Skin of body (tissue), 1 donor: ENCODE measurements at regions not wholly inside any gene's neighbourhood (a gene's known extent, or its start where the extent isn't known, plus 50 kb on each side); places are given as distances from the start of the nearest gene placed in this dataset.

Experiments
- DNase-seq: peaks from one replicate; lab custom pipeline; 2025; lab: John Stamatoyannopoulos, UW

DNA sequence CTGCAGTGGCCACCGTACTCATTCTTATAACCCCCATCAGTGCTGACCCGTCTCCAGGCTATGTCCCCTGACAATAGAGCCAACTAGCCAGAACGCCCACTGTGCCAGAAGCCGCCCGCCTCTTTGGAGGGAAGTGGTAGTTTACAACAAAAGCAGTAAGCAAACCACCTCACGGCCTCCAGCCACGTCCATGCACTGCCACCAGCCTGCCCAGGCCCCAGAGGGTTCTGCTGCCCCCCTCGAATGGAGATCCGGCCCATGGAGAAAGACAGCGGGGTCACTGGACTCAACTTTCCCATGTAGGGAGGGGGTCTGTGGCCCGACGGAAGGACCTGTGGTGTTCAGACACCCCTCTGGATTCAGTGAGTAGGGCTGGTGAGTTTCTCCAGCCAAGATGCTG, 340.3 kb downstream of the CTTN start:
- no peak for DNase-seq

DNA sequence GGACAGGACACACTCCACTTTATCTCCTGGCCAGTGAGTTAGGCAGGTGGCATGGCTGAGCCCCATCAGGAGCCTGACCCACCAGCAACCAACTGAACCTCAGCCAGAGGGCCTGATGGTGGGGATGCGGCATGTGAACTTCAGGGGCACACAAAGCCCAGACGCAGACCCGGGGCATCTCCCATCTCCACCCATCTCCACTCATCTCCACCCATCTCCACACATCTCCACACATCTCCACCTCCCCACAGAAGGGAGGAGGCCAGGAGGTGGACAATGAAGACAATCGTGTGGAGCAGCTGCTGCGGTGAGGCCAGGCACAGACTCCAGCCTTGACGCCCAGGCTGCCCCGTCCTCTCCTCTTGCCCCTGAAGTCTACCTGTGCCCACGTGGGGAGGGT, 340.8 kb downstream of the CTTN start:
- no peak for DNase-seq

DNA sequence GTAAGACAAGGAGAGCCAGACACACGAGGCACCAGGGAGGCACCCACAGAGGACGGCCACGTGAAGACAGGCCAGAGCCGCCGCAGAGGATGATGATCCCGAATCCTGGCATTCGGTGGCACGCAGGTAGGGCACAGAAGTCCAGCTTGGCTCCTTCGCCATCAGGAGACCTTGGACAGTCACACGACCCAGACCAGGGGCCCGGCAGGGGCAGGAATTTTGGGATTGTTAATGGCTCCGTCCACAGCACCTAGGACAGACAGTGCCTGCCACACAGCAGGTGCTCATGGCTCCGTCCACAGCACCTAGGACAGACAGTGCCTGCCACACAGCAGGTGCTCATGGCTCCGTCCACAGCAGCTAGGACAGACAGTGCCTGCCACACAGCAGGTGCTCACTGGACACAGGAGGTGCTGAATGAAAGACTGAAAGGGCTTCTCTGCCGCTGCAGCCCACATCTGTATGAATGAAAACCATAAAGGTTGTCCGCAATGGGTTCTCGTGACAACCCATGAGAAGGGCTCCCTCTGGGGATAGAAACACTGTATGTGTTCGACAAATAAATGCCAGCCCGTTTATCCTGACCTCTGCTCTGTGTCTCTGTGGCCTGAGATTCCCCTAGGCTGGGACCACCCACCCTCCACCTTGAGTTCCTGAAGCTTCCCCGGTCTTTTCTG, 341.6 kb downstream of the CTTN start:
- DNase-seq: no peak

DNA sequence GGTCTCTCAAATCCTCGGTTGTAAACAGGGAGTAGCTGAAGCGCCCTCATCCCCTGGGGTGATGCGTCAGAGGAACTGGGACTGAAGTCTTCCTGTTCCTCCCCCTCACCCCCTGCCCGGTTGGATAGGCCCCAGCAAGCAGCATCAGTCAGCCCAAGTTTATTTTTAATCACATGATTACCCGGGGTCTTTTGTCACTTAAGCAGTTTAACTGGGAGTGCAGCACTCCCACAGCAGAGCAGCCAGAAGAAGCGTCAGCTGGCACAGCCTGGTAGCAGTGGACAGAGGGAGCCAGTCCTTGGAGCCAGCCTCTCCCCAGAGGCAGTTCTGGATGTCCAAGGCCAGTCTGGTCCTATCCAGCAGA, 342.1 kb downstream of the CTTN start:
- DNase-seq: no peak

DNA sequence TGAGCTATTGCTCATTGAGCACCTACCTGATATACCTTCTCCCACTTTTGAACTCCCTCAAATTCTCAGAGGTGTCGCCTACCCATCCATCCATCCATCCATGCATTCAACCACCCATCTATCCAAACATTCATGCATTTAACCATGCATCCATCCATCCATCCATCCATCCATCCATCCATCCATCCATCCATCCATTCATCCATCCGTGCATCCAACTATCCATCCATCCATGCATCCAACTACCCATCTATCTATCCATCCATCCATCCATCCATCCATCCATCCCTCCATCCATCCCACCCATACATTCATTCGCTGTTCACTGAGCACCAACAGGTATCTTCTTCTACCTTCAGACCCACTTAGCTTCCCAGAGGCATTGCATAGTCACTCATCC, 342.8 kb downstream of the CTTN start:
- no peak for DNase-seq

DNA sequence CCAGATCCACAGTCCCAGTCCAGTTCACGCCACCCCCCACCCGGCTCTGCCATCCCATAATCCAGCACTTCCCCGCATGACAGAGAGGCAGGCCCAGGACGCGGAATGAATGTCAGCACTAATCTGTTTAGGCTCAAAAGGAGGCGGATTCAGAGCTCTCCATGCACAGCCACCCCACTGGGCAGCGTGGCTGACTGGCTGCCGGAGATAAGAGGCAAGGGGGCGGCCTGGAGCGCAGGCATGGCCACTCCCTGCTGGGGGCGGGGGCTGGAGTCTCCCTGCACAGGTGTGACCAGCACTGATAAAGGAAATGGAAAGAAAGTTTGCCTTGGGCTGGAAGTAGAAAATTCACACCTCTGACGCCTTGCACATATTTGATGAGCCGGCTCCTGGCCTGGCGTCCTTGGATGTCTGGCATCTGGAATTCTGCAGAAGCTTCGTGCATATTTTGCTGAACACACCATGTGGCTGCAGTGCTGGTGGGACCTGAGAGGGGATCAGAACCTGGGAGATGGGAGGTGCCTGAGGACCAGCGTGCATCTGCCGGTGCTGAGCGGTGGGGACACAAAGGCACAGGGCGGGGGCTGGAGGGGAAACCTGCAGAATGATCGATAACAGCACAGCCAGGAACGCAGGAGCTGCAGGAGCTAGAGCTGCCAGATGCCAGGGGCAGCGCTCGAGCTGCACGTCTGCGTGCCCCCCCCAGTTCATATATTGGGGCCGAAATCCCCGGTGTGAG, 344.4 kb downstream of the CTTN start:
- no peak for DNase-seq

DNA sequence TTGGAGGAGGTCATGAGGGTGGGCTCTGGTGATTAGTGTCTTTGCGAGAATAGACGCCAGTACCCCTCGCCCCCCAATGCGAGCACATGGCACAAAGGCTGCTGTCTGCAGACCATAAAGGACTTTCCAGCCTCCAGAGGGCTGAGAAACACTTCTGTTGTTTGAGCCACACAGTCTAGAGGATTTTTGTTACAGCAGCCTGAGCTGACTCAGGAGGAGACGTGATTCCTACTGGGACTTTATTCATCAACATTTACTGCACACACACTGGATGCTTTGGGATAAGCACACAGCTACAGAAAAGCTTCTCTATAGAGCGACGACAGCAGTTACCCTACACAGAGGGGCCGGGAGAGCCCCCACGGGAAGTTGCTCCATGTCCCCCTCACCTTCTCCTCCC, 345.0 kb downstream of the CTTN start:
- no peak for DNase-seq

DNA sequence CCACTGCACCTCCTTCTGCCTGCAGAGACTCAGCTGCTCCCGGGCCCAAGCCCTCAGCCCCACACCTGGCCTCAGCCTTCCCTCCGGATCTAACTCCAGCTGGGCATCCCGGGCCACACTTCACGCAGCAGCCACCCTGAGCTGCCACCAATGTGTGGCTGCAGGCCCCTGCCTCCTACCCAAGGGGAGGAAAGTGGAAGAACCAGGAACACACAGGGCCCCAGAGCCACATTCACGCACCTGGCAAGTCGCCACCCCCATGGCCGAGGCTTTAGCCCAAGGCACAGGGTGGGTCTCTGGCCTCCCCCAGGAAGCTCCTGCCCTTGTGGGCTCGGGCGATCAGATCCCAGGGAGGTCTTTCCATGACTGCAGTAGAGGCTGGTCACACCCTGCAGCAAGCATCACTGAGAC, 345.6 kb downstream of the CTTN start:
- DNase-seq: no peak

DNA sequence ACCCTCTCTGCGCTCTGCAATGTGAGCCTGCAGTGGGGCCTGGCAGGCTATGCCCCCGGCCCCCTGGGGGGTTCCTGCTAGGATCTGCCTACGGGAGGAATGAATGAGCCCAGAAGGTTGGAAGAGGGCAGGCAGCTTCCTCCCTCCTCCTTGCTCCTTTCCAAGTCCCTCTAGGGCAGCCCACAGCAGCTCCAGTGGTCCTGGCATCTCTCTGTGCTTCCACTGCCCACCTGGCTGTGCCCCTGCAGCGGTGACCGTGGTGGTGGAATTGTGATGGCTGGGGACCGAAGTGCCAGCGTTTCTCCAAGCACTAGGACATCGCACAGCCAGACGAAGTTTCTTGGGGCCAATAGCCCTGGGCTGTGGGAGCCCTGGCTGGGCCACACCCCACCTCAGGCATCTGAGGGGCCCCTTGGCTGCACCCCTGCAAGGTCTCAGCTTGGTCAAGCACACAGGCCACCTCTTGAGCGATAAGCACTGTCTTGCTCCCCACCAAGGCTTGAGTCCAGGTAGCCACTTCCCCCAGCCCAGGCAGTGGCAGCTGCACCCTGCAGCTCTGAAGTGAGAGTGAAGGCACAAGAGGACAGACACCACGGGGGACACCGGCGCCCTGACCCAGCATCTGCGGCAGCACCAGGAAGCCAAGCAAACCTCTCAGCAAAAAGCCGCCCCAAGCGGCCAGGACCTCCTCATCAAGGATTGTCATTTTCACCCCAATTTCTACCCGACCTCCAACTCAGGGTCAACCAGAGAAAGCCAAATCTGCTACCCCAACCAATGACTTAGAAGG, 346.3 kb downstream of the CTTN start:
- no peak for DNase-seq

DNA sequence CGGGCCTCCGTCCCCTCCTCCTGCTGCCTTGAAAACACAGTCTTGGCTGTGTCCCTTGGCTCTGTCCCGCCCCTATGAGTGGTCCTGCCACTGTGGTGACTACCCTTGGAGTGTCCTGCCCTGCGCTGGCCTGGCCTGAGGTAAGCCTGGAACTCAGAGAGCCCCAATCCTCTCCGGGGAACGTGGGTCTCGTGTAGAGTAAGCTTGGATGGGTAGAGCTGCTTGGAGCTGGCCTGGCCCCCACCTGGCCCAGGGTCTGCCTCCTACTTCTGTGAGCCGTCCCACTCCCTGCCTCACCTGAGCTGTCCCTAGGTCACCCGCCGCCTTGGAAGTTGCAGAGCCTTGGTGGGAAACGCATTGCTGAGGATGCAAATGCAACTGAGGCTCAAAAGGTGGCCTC, 347.1 kb downstream of the CTTN start:
- DNase-seq: no peak

DNA sequence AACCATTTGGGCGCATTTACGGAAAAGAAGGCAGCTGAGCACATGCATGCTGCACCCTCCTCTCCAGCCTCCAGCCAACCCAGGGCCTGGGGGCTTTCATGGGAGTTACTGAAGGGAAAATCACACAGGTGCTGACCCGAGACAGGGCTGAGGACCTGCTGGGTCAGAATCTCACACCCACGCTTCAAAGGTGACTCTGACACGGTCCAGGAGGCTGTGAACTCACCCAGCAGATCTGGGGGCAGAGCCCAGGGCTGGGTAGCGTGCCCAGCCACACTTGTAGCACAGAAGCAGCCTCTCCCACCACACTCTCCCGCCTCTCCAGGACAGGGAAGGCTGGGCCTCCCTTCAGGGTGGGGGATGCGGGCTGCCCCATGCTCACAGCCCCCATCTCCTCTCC, 347.6 kb downstream of the CTTN start:
- no peak for DNase-seq

DNA sequence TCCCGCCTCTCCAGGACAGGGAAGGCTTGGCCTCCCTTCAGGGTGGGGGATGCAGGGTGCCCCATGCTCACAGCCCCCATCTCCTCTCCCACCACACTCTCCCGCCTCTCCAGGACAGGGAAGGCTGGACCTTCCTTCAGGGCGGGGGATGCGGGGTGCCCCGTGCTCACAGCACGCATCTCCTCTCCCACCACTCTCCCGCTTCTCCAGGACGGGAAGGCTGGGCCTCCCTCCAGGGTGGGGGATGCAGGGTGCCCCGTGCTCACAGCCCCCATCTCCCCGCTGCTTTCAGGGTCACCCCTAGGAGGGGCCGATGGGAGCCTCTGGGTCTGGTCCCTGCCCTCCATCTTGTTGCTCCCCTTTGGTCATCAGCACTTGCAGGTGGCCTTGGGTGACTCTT, 348.0 kb downstream of the CTTN start:
- DNase-seq: no peak

DNA sequence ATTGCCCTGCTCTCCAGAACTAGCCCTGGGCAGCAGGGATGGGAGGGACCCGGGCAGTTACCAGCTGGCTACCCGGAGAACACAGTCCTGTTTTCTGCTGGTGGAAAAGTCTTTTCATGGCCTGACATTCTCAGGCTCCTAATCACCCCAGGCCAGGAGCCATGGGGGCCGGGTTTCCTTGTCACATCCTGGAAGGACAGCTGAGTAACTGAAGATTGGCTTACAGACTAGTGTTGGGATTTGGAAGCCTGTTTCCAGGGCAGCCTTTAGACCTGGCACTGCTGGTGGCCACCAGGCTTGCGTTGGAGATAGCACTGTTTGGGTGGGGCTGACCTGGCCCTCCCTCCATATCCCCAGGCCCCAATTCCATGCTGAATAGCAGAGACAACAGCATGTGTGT, 349.0 kb downstream of the CTTN start:
- no peak for DNase-seq

DNA sequence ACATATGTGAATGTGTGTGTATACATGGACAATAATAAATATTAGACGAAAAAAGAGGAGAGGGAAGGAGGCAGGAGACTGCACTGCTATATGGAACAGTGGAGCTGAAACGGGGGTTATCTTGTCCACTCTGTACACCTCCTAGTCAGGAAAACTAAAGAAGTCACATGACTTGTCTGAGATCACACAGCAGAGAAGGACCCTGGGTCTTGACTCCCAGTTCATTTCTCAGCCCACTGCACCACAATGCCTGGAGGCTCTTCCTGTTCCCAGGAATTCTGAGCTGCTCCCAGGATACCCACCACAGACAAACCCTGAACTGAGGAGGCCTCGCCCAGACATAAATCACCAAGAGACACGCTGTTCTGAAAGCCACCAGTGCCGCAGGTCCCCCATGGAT, 349.6 kb downstream of the CTTN start:
- no peak for DNase-seq

DNA sequence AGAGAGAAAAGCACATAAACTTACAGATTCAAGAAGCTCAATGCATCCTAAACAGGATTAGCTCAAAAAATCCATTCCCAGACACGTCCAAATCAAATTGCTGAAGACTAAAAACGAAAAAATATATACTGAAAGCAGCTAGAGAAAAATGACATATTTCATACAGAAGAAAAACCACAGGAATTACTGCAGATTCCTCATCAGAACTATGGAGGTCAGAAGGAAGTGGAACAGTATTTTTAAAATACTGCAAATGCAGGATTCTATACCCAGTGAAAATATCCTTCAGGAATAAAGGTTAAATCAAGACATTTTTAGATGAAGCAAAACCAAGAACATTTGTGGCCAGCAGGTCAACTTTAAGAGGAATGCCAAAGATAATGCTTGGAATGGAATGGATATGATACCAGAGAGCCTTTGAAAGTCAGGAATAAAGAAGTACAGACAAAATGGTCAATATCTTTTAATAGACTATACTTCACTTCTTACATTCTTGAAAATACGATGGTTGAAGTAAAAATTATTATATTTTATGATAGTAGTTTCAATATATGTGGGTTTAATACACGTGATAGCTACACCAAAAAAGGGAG, 352.9 kb downstream of the CTTN start:
- DNase-seq: no peak

DNA sequence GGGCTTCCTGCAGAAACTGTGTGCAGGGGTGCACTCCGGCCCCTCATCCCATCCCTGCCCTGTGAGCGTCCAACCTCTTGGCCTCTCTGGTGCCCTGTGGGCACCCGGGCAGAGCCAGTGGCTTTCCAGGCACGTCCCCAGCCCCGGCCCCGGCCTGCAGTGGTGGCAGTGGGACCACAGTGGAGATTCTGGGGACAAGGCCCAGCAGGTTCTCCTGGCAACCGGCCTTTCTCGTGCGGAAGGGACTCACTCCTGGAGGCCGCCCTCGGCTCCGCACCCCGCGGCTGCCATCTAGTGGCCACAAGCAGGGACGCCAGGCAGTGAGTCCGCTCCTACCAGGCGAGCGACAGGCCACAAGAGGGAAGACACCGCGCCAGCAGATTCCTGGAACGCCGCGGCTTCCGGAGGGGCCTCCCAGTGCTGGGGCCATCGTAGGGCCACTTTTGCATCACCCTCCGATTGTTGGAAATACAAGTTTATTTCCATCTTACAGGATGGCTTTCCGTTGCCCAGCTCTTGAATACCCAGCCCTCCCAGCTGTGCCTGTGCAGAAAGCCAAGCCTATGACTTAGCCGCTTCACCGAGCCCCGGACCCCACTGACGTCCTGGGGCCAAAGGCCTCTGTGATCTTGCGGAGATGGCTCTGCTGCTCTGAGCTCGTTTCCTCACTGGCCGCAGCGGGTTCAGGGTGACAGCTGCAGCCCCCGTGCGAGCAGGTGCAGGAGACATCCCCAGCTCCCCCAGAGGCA, 357.3 kb downstream of the CTTN start:
- DNase-seq: peak; percentile 44

DNA sequence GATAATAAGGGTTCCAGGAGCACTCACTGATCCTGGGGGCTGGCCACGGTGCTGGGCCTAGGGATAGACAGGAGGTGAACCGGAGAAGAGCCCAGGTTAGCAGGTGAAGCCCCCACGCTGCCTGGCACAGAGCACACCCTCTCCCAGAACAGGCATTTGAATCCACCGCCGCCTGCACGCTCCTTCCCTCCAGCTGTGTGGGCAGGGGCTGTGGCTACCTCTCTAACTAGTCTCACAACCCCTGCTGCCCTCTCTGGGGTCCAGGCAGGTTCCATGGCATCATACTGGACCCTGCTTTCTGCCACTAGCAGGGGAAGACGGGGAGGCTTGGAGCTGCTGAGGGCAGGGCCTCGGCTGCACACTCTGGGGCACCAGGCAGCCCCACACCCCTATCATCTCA, 358.0 kb downstream of the CTTN start:
- no peak for DNase-seq

DNA sequence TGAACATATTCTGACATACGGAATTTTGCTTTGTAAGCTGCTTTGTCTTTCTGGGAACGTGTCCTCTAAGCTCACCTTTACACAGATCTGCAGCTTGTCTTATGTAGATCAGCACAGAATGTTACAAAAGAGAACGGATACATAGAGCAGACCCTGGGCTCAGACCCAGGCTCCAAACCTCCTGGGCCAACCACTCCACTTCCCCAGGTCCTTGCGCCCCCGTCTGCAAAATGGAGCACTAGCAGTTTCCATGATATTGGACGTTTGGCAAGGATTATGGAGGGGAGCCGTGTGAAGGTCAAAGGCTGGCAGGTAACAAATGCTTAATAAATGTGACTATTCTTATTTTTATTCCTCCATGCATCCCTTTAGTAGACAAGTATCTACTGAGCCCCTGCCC, 358.4 kb downstream of the CTTN start:
- no peak for DNase-seq

DNA sequence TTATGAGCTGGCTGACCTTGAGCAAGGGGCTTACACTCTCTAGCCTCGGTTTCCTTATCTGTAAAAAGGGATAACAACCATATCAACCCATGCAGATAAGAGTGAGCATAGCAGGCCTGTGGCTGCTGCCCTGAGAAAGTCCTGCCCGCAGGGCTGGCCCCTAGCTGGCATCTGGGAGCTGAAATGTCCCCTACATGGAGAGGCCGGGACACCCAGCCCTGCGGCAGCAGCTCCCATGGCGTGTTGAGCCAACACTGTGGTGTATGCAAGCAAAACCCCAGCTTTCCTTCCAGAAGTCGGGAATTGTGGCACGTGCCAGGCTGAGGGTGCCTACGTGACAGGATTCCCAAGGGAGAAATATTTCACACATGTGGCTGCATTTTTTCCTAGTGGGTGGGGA, 358.9 kb downstream of the CTTN start:
- DNase-seq: no peak

DNA sequence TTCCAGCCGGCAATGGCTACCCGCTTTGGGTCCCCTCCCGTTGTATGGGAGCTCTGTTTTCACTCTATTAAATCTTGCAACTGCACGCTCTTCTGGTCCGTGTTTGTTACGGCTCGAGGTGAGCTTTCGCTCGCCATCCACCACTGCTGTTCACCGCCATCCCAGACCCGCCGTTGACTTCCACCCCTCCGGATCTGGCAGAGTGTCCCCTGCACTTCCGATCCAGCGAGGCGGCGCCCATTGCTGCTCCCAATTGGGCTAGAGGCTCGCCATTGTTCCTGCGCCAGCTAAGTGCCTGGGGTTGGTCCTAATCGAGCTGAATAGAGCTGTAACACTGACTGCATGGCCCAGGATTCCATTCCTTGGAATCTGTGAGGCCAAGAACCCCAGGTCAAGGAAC, 359.9 kb downstream of the CTTN start:
- DNase-seq: no peak

DNA sequence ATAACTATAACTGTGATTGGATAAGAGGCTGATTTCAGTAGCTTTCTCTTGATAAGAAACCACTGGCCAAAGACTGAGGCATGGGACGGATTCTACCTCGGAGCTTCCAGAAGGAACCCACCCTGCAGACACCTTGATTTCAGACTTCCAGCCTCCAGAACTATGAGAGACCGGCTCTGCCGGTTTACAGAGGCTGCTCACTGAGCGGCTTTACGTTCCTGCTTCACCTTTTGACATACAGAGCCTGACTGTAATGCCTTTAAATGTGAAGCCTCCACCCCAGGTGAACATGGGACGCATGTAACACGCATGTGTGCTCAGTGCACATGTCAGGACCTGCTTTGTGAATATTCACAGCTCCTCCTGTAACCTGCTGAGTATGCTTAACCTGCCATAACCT, 361.5 kb downstream of the CTTN start:
- no peak for DNase-seq
